ENCODE measurements at regions not wholly inside any gene's neighbourhood (a gene's known extent, or its start where the extent isn't known, plus 50 kb on each side); places are given as distances from the start of the nearest gene placed in this dataset.

GRCh38 chr4:11228530-11228929 is 200.2 kb downstream of the HS3ST1 start:
- intact Hi-C loops (cut with micrococcal nuclease; ENCODE audit: unreplicated experiment), result no loop called here
- DNase-seq (ENCODE audit: low spot score), result no peak
- TF ChIP-seq CTCF (conservative IDR thresholded peaks at IDR 0.05; ENCODE audit: low read length) (no peak), EZH2phosphoT487 (IDR thresholded peaks at IDR 0.05; ENCODE audit: borderline replicate concordance, low read depth, low read length) (no peak)
- Histone ChIP-seq H3K9me3 (ENCODE audit: low read length) (no peaks in the 10 kb centered on the region), H3K27ac (ENCODE audit: low read depth, low read length, poor library complexity, severe bottlenecking) (no peak overlapping the region), H3K4me3 (ENCODE audit: low read depth, low read length, poor library complexity, severe bottlenecking) (no peak overlapping the region), H4K20me1 (ENCODE audit: insufficient read depth, low read length) (no peaks in the 10 kb centered on the region), H3K4me2 (ENCODE audit: low read length) (no peak overlapping the region), H3K36me3 (ENCODE audit: insufficient read depth, low read length) (no peaks in the 10 kb centered on the region), H3K4me1 (ENCODE audit: insufficient read depth, low read length, poor library complexity, severe bottlenecking) (no peaks in the 10 kb centered on the region), H2AFZ (ENCODE audit: low read length) (no peak overlapping the region), H3K9me2 (ENCODE audit: insufficient read depth, low read length) (no peaks in the 10 kb centered on the region), H3K79me2 (ENCODE audit: insufficient read depth, low read depth, low read length) (no peaks in the 10 kb centered on the region)
- no TSS peak for BruUV-seq (replicated peaks)
- ChIA-PET POLR2A (interaction anchor here (0.6 to 1.1 kb wide), 2 partner anchors 9 to 25 kb away, joined by 3 to 5 read pairs; no protein-coding TSS in a partner anchor), CTCF (ENCODE audit: unreplicated experiment) (no interaction called here)

GRCh38 chr4:11223311-11223710 is 205.4 kb downstream of the HS3ST1 start:
- Histone ChIP-seq H3K9me2 (ENCODE audit: insufficient read depth, low read length) (no peaks in the 10 kb centered on the region), H3K4me1 (ENCODE audit: insufficient read depth, low read length, poor library complexity, severe bottlenecking) (no peaks in the 10 kb centered on the region), H3K79me2 (ENCODE audit: insufficient read depth, low read depth, low read length) (no peaks in the 10 kb centered on the region), H2AFZ (ENCODE audit: low read length) (no peak overlapping the region), H3K4me2 (ENCODE audit: low read length) (no peak overlapping the region), H3K36me3 (ENCODE audit: insufficient read depth, low read length) (no peaks in the 10 kb centered on the region), H3K4me3 (ENCODE audit: low read depth, low read length, poor library complexity, severe bottlenecking) (no peak overlapping the region), H3K9me3 (ENCODE audit: low read length) (no peaks in the 10 kb centered on the region), H4K20me1 (ENCODE audit: insufficient read depth, low read length) (no peaks in the 10 kb centered on the region), H3K27ac (ENCODE audit: low read depth, low read length, poor library complexity, severe bottlenecking) (no peak overlapping the region)
- ChIA-PET POLR2A (interaction anchor here (0.6 kb wide), 1 partner anchor 130 kb away, joined by 3 read pairs; no protein-coding TSS in a partner anchor), CTCF (ENCODE audit: unreplicated experiment) (no interaction called here)
- DNase-seq (ENCODE audit: low spot score), result no peak
- TF ChIP-seq EZH2phosphoT487 (IDR thresholded peaks at IDR 0.05; ENCODE audit: borderline replicate concordance, low read depth, low read length) (no peak), CTCF (conservative IDR thresholded peaks at IDR 0.05; ENCODE audit: low read length) (no peak)
- BruUV-seq (replicated peaks), result no TSS peak
- intact Hi-C loops (cut with micrococcal nuclease; ENCODE audit: unreplicated experiment), result no loop called here

DNA sequence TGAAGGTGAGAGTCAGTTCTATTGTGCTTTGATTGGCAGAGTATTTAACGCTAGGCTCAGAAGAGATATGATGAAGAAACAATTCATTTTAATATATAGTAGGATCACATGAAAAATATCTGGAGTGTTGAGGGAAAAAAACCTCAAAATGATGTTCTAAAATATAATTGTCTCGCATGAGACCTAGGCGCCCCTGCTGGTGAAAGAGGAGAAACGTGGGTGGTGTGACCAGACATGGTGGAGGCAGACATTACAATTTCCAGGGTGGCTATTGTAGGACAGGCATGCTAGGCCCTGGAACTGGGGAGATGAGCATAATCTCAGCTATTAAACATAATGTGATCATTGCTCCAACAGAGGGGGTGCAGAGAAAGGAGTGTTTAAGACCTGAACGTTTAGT is 210.0 kb downstream of the HS3ST1 start:
- BruUV-seq (replicated peaks), result no TSS peak
- Histone ChIP-seq H3K4me2 (ENCODE audit: low read length) (no peak overlapping the region), H3K4me1 (ENCODE audit: insufficient read depth, low read length, poor library complexity, severe bottlenecking) (no peaks in the 10 kb centered on the region), H3K9me2 (ENCODE audit: insufficient read depth, low read length) (no peaks in the 10 kb centered on the region), H3K36me3 (ENCODE audit: insufficient read depth, low read length) (no peaks in the 10 kb centered on the region), H2AFZ (ENCODE audit: low read length) (no peak overlapping the region), H3K4me3 (ENCODE audit: low read depth, low read length, poor library complexity, severe bottlenecking) (no peak overlapping the region), H3K27ac (ENCODE audit: low read depth, low read length, poor library complexity, severe bottlenecking) (no peak overlapping the region), H4K20me1 (ENCODE audit: insufficient read depth, low read length) (no peaks in the 10 kb centered on the region), H3K9me3 (ENCODE audit: low read length) (no peaks in the 10 kb centered on the region), H3K79me2 (ENCODE audit: insufficient read depth, low read depth, low read length) (no peaks in the 10 kb centered on the region)
- ChIA-PET POLR2A (no interaction called here), CTCF (ENCODE audit: unreplicated experiment) (no interaction called here)
- intact Hi-C loops (cut with micrococcal nuclease; ENCODE audit: unreplicated experiment), result no loop called here
- TF ChIP-seq CTCF (conservative IDR thresholded peaks at IDR 0.05; ENCODE audit: low read length) (no peak), EZH2phosphoT487 (IDR thresholded peaks at IDR 0.05; ENCODE audit: borderline replicate concordance, low read depth, low read length) (no peak)
- no peak for DNase-seq (ENCODE audit: low spot score)
